Stomach (tissue), 8 donors: ENCODE measurements at regions not wholly inside any gene's neighbourhood (a gene's known extent, or its start where the extent isn't known, plus 50 kb on each side); places are given as distances from the start of the nearest gene placed in this dataset.

Source experiments
- DNase-seq, 2 donors: peaks; one replicate each; pipeline versions ENCODE4 v3.0.0 to v3.0.0-alpha.2; 2013 to 2019
- H3K27ac ChIP-seq, 5 donors: fragments of 200-600 bp in 4 of 5; sonication (generic) in 4 of 5; one replicate each; pipeline ENCODE4 v1.5.1; 2013 to 2019; ENCODE audit warnings: mild to moderate bottlenecking in 1 of 5, moderate library complexity in 1 of 5
- H3K27me3 ChIP-seq, 3 donors: fragments of 200-600 bp; sonication (generic); one replicate each; pipeline ENCODE4 v1.5.1; 2017 to 2019; ENCODE audit warnings: mixed run types in 1 of 3
- H3K36me3 ChIP-seq, 4 donors: fragments of 200-600 bp; sonication (generic); 1 replicate in 3 of 4; 2 replicates in 1 of 4; pipeline ENCODE4 v1.5.1; 2016 to 2019
- H3K4me1 ChIP-seq, 4 donors: fragments of 200-600 bp; sonication (generic); one replicate each; pipeline ENCODE4 v1.5.1; 2016 to 2019
- H3K4me3 ChIP-seq, 4 donors: fragments of 200-600 bp; sonication (generic) in 3 of 4; one replicate each; pipeline ENCODE4 v1.5.1; 2016 to 2019; ENCODE audit warnings: mild to moderate bottlenecking in 1 of 4
- H3K9me3 ChIP-seq, 4 donors: fragments of 200-600 bp; sonication (generic); one replicate each; pipeline ENCODE4 v1.5.1; 2016 to 2019
- CTCF ChIP-seq, 7 experiments: fragments of 450-650 bp in 4 of 7; fragments of 200-600 bp in 3 of 7; sonication (generic) in 3 of 7; IDR thresholded peaks; one replicate each; pipeline ENCODE4 v1.5.1; 2016 to 2019; ENCODE audit warnings: antibody characterized with exemption in 7 of 7, control low read depth in 2 of 7, mild to moderate bottlenecking in 1 of 7
- EP300 ChIP-seq: sonication (generic); formaldehyde crosslinking; IDR thresholded peaks from one replicate; pipeline ENCODE4 v1.6.1; 2017; ENCODE audit warnings: antibody characterized with exemption
- POLR2A ChIP-seq, 4 donors: fragments of 450-650 bp; IDR thresholded peaks; one replicate each; pipeline ENCODE4 v1.6.1; 2016; ENCODE audit warnings: antibody characterized with exemption in 4 of 4, control low read depth in 2 of 4, mild to moderate bottlenecking in 1 of 4, moderate library complexity in 1 of 4
- POLR2AphosphoS5 ChIP-seq, 3 donors: sonication (generic); formaldehyde crosslinking; IDR thresholded peaks; one replicate each; pipeline ENCODE4 v1.6.1; 2016; ENCODE audit warnings: antibody characterized with exemption in 3 of 3
- WGBS, 5 donors: extraction: QIAGEN DNeasy Blood & Tissue Kit in 3 of 5; methylation state at CpG; one replicate each; pipeline versions ENCODE4 v1.1.5 to v1.1.7; 2013 to 2018; 5-methylcytosine and 5-hydroxymethylcytosine counted together
- intact Hi-C: fragments of 100-400 bp; cut with DNase I; formaldehyde crosslinking; loops from one replicate; pipeline ENCODE4 v1.15.1; 2023; ENCODE audit warnings: low total_unique reads
- donor health status: healthy with polysubstance abuse.
- donor health status: Bipolar disorder and iron deficiency.
- donor health status: healthy.

GRCh38 chr16:72244853-72245252 lies 72.9 kb upstream of the PMFBP1 start:
- Histone ChIP-seq H3K4me3 (no peak overlapping the region), H3K36me3 (no peaks in the 10 kb centered on the region), H3K27me3 (no peaks in the 10 kb centered on the region), H3K4me1 (no peaks in the 10 kb centered on the region), H3K9me3 (no peaks in the 10 kb centered on the region), H3K27ac (no peak overlapping the region)
- intact Hi-C loops, result no loop called here
- WGBS, 5 donors, result 68 to 82% (median 77%) methylated on average over 5 of the region's 5 CpGs
- TF ChIP-seq CTCF (IDR thresholded peaks at IDR 0.05), result no peak
- TF ChIP-seq EP300, result no peak
- no peak for TF ChIP-seq POLR2A (IDR thresholded peaks at IDR 0.05)
- no peak for TF ChIP-seq POLR2AphosphoS5 (IDR thresholded peaks at IDR 0.05)
- no peak for DNase-seq

- Histone ChIP-seq H3K4me3 (no peak overlapping the region), H3K9me3 (no peaks in the 10 kb centered on the region), H3K27me3 (no peaks in the 10 kb centered on the region), H3K4me1 (no peaks in the 10 kb centered on the region), H3K36me3 (no peaks in the 10 kb centered on the region), H3K27ac (no peak overlapping the region)
- WGBS, 5 donors, result 74 to 84% (median 80%) methylated on average over 5 of the region's 5 CpGs
- intact Hi-C loops, result no loop called here
- DNase-seq, result no peak
- no peak for TF ChIP-seq POLR2A (IDR thresholded peaks at IDR 0.05)
- TF ChIP-seq EP300, result no peak
- no peak for TF ChIP-seq POLR2AphosphoS5 (IDR thresholded peaks at IDR 0.05)
- no peak for TF ChIP-seq CTCF (IDR thresholded peaks at IDR 0.05)
Measured at GRCh38 chr16:72243621-72244020, 71.7 kb upstream of the PMFBP1 start.

GRCh38 chr16:72242757-72243156 lies 70.8 kb upstream of the PMFBP1 start:
- Histone ChIP-seq H3K9me3 (no peaks in the 10 kb centered on the region), H3K4me3 (no peak overlapping the region), H3K27ac (no peak overlapping the region), H3K36me3 (no peaks in the 10 kb centered on the region), H3K27me3 (no peaks in the 10 kb centered on the region), H3K4me1 (no peaks in the 10 kb centered on the region)
- intact Hi-C loops, result no loop called here
- 81 to 95% (median 88%) methylated on average over 4 of the region's 4 CpGs for WGBS, 5 donors
- DNase-seq, result no peak
- TF ChIP-seq POLR2A (IDR thresholded peaks at IDR 0.05) (no peak), CTCF (IDR thresholded peaks at IDR 0.05) (no peak), POLR2AphosphoS5 (IDR thresholded peaks at IDR 0.05) (no peak), EP300 (no peak)

- no peaks in the 10 kb centered on the region for H3K4me1 ChIP-seq
- H3K36me3 ChIP-seq, result no peaks in the 10 kb centered on the region
- peak in 1 of 2 donors; percentile 68 for DNase-seq
- H3K4me3 ChIP-seq, result no peak overlapping the region
- H3K27me3 ChIP-seq, result no peaks in the 10 kb centered on the region
- peak in 5 of 7 experiments; percentile 26 to 56 (median 47) for TF ChIP-seq CTCF (IDR thresholded peaks at IDR 0.05)
- no peak for TF ChIP-seq POLR2A (IDR thresholded peaks at IDR 0.05)
- TF ChIP-seq EP300, result no peak
- TF ChIP-seq POLR2AphosphoS5 (IDR thresholded peaks at IDR 0.05), result no peak
- H3K9me3 ChIP-seq, result no peaks in the 10 kb centered on the region
- 35 to 45% (median 39%) methylated on average over 7 of the region's 7 CpGs for WGBS, 5 donors
- H3K27ac ChIP-seq, result no peak overlapping the region
- intact Hi-C loops, result no loop called here
Measured at GRCh38 chr16:72241930-72242329, 70.0 kb upstream of the PMFBP1 start.
